ENCODE measurements at regions not wholly inside any gene's neighbourhood (a gene's known extent, or its start where the extent isn't known, plus 50 kb on each side); places are given as distances from the start of the nearest gene placed in this dataset.
"Not testable (repeated sequence)": the region's sequence is repeated elsewhere in the genome, so short reads cannot be mapped to it uniquely, and the experiment has no call there.

GRCh38 chr9:97130864-97131263, 91.9 kb upstream of the CTSV start:
- TF ChIP-seq POLR2AphosphoS5, CTCF, POLR2A (IDR thresholded peaks at IDR 0.05): not testable (repeated sequence)
